ENCODE measurements at regions not wholly inside any gene's neighbourhood (a gene's known extent, or its start where the extent isn't known, plus 50 kb on each side); places are given as distances from the start of the nearest gene placed in this dataset.

DNA sequence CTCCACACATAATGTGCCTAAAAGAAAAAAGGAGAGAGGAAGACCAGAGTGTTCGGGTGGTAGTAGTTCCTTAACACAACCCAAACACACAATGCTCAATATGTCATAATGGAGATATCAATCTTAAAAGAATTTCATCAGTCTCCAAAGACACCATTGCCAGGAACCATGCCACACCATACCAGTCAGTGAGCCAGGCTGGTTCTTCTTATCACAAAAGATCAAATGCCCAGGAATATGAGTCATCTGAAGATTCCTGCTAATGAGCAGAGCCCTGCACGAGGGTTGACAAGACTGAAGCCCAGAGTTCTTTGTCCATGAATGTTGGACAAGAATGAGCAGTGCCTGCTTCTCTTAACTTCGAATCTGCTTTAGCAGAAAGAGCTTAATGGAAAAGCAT lies 262.3 kb downstream of the ZNF516 start:
- no peak overlapping the region for H3K4me3 Mint-ChIP-seq
- TF ChIP-seq, protein P1, sequence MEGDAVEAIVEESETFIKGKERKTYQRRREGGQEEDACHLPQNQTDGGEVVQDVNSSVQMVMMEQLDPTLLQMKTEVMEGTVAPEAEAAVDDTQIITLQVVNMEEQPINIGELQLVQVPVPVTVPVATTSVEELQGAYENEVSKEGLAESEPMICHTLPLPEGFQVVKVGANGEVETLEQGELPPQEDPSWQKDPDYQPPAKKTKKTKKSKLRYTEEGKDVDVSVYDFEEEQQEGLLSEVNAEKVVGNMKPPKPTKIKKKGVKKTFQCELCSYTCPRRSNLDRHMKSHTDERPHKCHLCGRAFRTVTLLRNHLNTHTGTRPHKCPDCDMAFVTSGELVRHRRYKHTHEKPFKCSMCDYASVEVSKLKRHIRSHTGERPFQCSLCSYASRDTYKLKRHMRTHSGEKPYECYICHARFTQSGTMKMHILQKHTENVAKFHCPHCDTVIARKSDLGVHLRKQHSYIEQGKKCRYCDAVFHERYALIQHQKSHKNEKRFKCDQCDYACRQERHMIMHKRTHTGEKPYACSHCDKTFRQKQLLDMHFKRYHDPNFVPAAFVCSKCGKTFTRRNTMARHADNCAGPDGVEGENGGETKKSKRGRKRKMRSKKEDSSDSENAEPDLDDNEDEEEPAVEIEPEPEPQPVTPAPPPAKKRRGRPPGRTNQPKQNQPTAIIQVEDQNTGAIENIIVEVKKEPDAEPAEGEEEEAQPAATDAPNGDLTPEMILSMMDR (IDR thresholded peaks at IDR 0.05; ENCODE audit: unreplicated experiment), result no peak
- no peak overlapping the region for H3K27ac Mint-ChIP-seq
- H3K9me3 Mint-ChIP-seq, result peaks cover 22% of the 10 kb centered on the region
- peaks cover 11% of the 10 kb centered on the region for H3K4me1 Mint-ChIP-seq
- peaks cover 3% of the 10 kb centered on the region for H3K27me3 Mint-ChIP-seq (ENCODE audit: low read depth)
- peaks cover under 1% of the 10 kb centered on the region for H3K36me3 Mint-ChIP-seq
- DNase-seq (ENCODE audit: low spot score in 2 of 2, unreplicated experiment in 2 of 2), result no peak

DNA sequence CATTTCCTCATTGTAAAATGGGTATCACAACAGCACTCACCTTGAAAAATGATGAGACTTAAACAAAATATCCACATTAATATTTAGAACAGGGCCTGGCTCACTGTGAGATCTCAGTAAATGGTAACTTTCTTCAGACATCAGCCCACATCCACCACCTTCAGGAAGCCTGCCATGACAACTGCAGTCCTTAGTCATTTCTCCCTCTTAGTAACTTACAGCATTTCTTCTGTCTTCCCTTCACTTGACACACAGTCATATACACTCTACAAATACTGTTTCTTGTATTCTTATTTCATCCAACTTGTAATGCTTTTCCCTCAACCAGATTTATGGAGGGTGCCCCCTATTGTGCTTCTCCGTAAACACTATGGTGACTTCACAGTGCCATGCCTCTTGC lies 263.0 kb downstream of the ZNF516 start:
- H3K9me3 Mint-ChIP-seq, result peaks cover 14% of the 10 kb centered on the region
- peaks cover 5% of the 10 kb centered on the region for H3K27me3 Mint-ChIP-seq (ENCODE audit: low read depth)
- no peaks in the 10 kb centered on the region for H3K36me3 Mint-ChIP-seq
- no peak overlapping the region for H3K27ac Mint-ChIP-seq
- no peak for DNase-seq (ENCODE audit: low spot score in 2 of 2, unreplicated experiment in 2 of 2)
- H3K4me3 Mint-ChIP-seq, result no peak overlapping the region
- TF ChIP-seq, protein P1 (IDR thresholded peaks at IDR 0.05; ENCODE audit: unreplicated experiment), result no peak
- H3K4me1 Mint-ChIP-seq, result peaks cover 11% of the 10 kb centered on the region

DNA sequence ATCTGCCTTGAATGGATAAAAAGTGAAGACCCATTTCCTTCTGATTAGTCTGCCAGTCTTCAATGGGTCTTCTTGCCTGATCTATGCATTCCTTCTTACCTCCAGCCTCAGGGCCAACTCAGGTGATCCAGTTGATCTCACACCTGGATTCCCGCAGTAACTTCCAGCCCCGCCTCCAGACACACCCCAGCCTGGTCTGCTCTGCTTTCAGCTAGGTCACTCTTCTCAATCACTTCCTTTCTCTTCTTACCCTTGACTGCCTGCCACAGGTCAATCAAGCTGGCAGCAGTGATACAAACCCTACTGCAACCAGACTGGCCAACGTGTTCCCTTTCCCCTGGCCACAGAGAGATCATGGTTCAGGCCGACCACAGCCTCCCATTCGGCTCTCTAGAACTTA lies 263.6 kb downstream of the ZNF516 start:
- Mint-ChIP-seq H3K4me1 (peaks cover 11% of the 10 kb centered on the region), H3K27me3 (ENCODE audit: low read depth) (peaks cover 7% of the 10 kb centered on the region), H3K4me3 (no peak overlapping the region), H3K27ac (no peak overlapping the region), H3K36me3 (no peaks in the 10 kb centered on the region), H3K9me3 (peaks cover 8% of the 10 kb centered on the region)
- TF ChIP-seq, protein P1 (IDR thresholded peaks at IDR 0.05; ENCODE audit: unreplicated experiment), result no peak
- DNase-seq (ENCODE audit: low spot score in 2 of 2, unreplicated experiment in 2 of 2), result no peak

DNA sequence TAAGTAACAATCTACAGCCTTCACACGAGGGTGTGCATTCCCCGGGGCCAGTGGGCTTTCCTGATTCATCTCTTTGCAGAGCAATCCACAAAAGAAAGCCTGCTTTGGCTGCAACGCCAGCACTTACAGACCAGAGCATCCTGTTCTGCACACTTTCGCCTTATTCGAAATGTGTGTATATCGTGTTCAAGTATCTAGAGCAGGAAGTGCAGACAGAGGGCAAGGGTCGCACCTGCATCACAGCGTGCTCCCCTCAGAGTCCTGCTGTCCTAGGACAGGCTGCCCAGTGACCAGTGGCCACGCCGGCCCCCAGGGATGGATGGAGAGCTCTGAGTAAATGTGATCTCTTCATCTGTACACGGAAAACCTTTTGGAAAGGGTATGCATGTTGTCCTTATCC lies 264.3 kb downstream of the ZNF516 start:
- Mint-ChIP-seq H3K27ac (no peak overlapping the region), H3K9me3 (peaks cover 6% of the 10 kb centered on the region), H3K36me3 (no peaks in the 10 kb centered on the region), H3K4me3 (no peak overlapping the region), H3K4me1 (peaks cover 11% of the 10 kb centered on the region), H3K27me3 (ENCODE audit: low read depth) (peaks cover 7% of the 10 kb centered on the region)
- TF ChIP-seq, protein P1 (IDR thresholded peaks at IDR 0.05; ENCODE audit: unreplicated experiment), result no peak
- DNase-seq (ENCODE audit: low spot score in 2 of 2, unreplicated experiment in 2 of 2), result no peak

DNA sequence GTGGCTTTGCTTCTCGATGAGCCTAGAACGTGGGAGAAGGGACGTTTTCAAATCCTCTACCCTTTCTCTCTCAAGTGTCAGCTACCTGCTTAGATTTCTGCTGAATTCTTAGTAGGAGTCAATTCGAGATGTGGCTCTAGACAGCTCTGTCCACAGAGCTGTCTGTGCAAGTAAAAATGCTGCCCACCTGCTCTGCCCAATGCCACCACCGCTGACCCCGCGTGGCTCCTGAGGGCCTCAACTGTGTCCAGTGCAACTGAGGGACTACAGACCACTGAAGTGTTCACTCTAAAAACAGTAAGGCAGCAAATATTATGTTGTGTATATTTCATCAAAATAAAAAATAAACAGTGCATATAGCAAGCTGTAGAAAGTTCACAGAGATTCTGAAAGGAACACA lies 266.3 kb downstream of the ZNF516 start:
- no peak overlapping the region for H3K4me3 Mint-ChIP-seq
- H3K27me3 Mint-ChIP-seq (ENCODE audit: low read depth), result peaks cover 8% of the 10 kb centered on the region
- TF ChIP-seq, protein P1 (IDR thresholded peaks at IDR 0.05; ENCODE audit: unreplicated experiment), result no peak
- no peaks in the 10 kb centered on the region for H3K9me3 Mint-ChIP-seq
- no peak overlapping the region for H3K27ac Mint-ChIP-seq
- H3K36me3 Mint-ChIP-seq, result no peaks in the 10 kb centered on the region
- no peak for DNase-seq (ENCODE audit: low spot score in 2 of 2, unreplicated experiment in 2 of 2)
- H3K4me1 Mint-ChIP-seq, result peaks cover 2% of the 10 kb centered on the region

DNA sequence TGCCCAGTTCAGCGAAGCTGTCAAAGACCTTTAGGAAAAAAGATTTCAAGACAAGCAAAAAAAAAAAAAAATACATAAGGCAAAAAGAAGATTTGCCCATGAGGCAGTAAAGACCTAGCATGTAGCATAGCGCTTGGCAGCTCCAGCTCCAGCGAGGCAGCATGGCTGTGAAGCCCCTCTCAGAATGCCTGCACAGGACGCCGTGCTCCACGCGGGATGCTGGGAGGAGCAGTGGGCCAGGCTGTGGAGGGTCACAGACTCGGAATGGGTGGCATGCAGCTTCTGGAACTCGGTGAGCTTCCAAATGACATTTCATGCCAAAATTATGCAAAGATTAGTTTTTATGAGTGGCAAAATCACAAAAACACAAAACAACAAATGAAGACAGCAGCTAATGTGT lies 267.3 kb downstream of the ZNF516 start:
- no peaks in the 10 kb centered on the region for H3K9me3 Mint-ChIP-seq
- TF ChIP-seq, protein P1 (IDR thresholded peaks at IDR 0.05; ENCODE audit: unreplicated experiment), result no peak
- H3K4me1 Mint-ChIP-seq, result no peaks in the 10 kb centered on the region
- DNase-seq (ENCODE audit: low spot score in 2 of 2, unreplicated experiment in 2 of 2), result no peak
- H3K36me3 Mint-ChIP-seq, result no peaks in the 10 kb centered on the region
- peaks cover 8% of the 10 kb centered on the region for H3K27me3 Mint-ChIP-seq (ENCODE audit: low read depth)
- no peak overlapping the region for H3K4me3 Mint-ChIP-seq
- no peak overlapping the region for H3K27ac Mint-ChIP-seq
